ENCODE measurements at regions not wholly inside any gene's neighbourhood (a gene's known extent, or its start where the extent isn't known, plus 50 kb on each side); places are given as distances from the start of the nearest gene placed in this dataset.

GRCh38 chr4:15232366-15233263 lies 195.2 kb upstream of the C1QTNF7 start:
- DNase-seq (ENCODE audit: low read depth): no peak

GRCh38 chr4:15233264-15233597 lies 194.6 kb upstream of the C1QTNF7 start:
- no peak for DNase-seq (ENCODE audit: low read depth)

GRCh38 chr4:15233626-15234025 lies 194.2 kb upstream of the C1QTNF7 start:
- no peak for DNase-seq (ENCODE audit: low read depth)

- DNase-seq (ENCODE audit: low read depth): no peak
Observed at GRCh38 chr4:15234116-15234855, 193.5 kb upstream of the C1QTNF7 start.

GRCh38 chr4:15234856-15235126 lies 193.0 kb upstream of the C1QTNF7 start:
- DNase-seq (ENCODE audit: low read depth): peak; percentile 70

- no peak for DNase-seq (ENCODE audit: low read depth)
Observed at GRCh38 chr4:15235135-15235534, 192.7 kb upstream of the C1QTNF7 start.

- no peak for DNase-seq (ENCODE audit: low read depth)
Observed at GRCh38 chr4:15237648-15238230, 190.1 kb upstream of the C1QTNF7 start.

- peak; percentile 57 for DNase-seq (ENCODE audit: low read depth)
Observed at GRCh38 chr4:15238720-15239119, 189.1 kb upstream of the C1QTNF7 start.

GRCh38 chr4:15239866-15240265 lies 188.0 kb upstream of the C1QTNF7 start:
- no peak for DNase-seq (ENCODE audit: low read depth)

GRCh38 chr4:15240764-15241163 lies 187.1 kb upstream of the C1QTNF7 start:
- no peak for DNase-seq (ENCODE audit: low read depth)

- no peak for DNase-seq (ENCODE audit: low read depth)
Observed at GRCh38 chr4:15242021-15242420, 185.8 kb upstream of the C1QTNF7 start.

GRCh38 chr4:15244354-15244753 lies 183.5 kb upstream of the C1QTNF7 start:
- no peak for DNase-seq (ENCODE audit: low read depth)

GRCh38 chr4:15245006-15245530 lies 182.8 kb upstream of the C1QTNF7 start:
- no peak for DNase-seq (ENCODE audit: low read depth)

- no peak for DNase-seq (ENCODE audit: low read depth)
Observed at GRCh38 chr4:15250021-15250441, 177.8 kb upstream of the C1QTNF7 start.

GRCh38 chr4:15253349-15253748 lies 174.5 kb upstream of the C1QTNF7 start:
- no peak for DNase-seq (ENCODE audit: low read depth)

- DNase-seq (ENCODE audit: low read depth): no peak
Observed at GRCh38 chr4:15254236-15254880, 173.5 kb upstream of the C1QTNF7 start.

GRCh38 chr4:15255537-15255936 lies 172.3 kb upstream of the C1QTNF7 start:
- no peak for DNase-seq (ENCODE audit: low read depth)

- no peak for DNase-seq (ENCODE audit: low read depth)
Observed at GRCh38 chr4:15260758-15261157, 167.1 kb upstream of the C1QTNF7 start.

- no peak for DNase-seq (ENCODE audit: low read depth)
Observed at GRCh38 chr4:15262396-15262795, 165.4 kb upstream of the C1QTNF7 start.

- DNase-seq (ENCODE audit: low read depth): no peak
Observed at GRCh38 chr4:15270201-15270600, 157.6 kb upstream of the C1QTNF7 start.

GRCh38 chr4:15286041-15286440 lies 141.8 kb upstream of the C1QTNF7 start:
- DNase-seq (ENCODE audit: low read depth): no peak

GRCh38 chr4:15291122-15291521 lies 136.7 kb upstream of the C1QTNF7 start:
- DNase-seq (ENCODE audit: low read depth): no peak

GRCh38 chr4:15293711-15294110 lies 134.1 kb upstream of the C1QTNF7 start:
- no peak for DNase-seq (ENCODE audit: low read depth)

Data from fibroblast of the conjunctiva (primary cell).